ENCODE measurements at regions not wholly inside any gene's neighbourhood (a gene's known extent, or its start where the extent isn't known, plus 50 kb on each side); places are given as distances from the start of the nearest gene placed in this dataset.

DNA sequence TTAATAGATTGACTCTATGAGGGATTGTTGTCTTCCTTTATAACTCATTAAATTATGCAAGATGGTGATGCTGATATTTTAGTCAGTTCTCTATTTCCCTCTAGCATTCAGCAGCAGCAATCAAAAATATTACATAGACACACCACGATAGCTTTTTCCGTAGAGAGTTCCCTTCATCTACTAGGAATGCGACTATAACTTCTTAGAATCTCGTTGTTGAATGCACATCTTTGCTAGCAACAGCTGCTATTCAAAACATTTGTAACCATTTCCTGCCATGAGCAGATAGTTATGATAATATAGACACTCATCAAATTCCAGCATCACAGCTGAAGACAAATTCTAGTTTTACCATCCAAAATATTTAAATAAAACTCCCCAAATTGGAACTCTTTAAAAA, 147.4 kb upstream of the FGF13 start:
- no peak for TF ChIP-seq EZH2 (IDR thresholded peaks at IDR 0.05; ENCODE audit: insufficient read depth, poor library complexity, severe bottlenecking)
- no peak for TF ChIP-seq EZH2phosphoT487 (IDR thresholded peaks at IDR 0.05; ENCODE audit: insufficient read depth, low read depth)
